ENCODE measurements at regions not wholly inside any gene's neighbourhood (a gene's known extent, or its start where the extent isn't known, plus 50 kb on each side); places are given as distances from the start of the nearest gene placed in this dataset.

- Histone ChIP-seq H3K9me3 (ENCODE audit: insufficient read depth, low read length, severe bottlenecking) (no peaks in the 10 kb centered on the region), H2AFZ (ENCODE audit: low read depth, low read length) (no peak overlapping the region), H3K4me1 (ENCODE audit: insufficient read depth, low read length) (no peaks in the 10 kb centered on the region), H3K27ac (ENCODE audit: low read length) (no peak overlapping the region), H3K36me3 (ENCODE audit: insufficient read depth, low read length) (no peaks in the 10 kb centered on the region), H4K20me1 (ENCODE audit: insufficient read depth, low read length) (no peaks in the 10 kb centered on the region), H3K9ac (ENCODE audit: low read depth, low read length) (no peak overlapping the region), H3K79me2 (ENCODE audit: insufficient read depth, low read length) (no peaks in the 10 kb centered on the region), H3K4me2 (ENCODE audit: insufficient read depth, low read length) (no peak overlapping the region), H3K27me3 (ENCODE audit: insufficient read depth, low read length, poor library complexity) (no peaks in the 10 kb centered on the region), H3K4me3 (ENCODE audit: low read depth in 1 of 2, low read length in 2 of 2) (no peak overlapping the region)
- TF ChIP-seq EZH2 (IDR thresholded peaks at IDR 0.05; ENCODE audit: borderline replicate concordance, low read depth, low read length, severe bottlenecking) (no peak), CTCF (IDR thresholded peaks at IDR 0.05; ENCODE audit: borderline replicate concordance, extremely low read depth, low read length, poor library complexity, severe bottlenecking) (no peak)
- ATAC-seq (ENCODE audit: insufficient read depth, low read depth) = no peak
- DNase-seq = no peak
Observed at GRCh38 chr4:138010639-138011038, 231.5 kb downstream of the SLC7A11 start.

- DNase-seq (no peak), ATAC-seq (ENCODE audit: insufficient read depth, low read depth) (no peak)
- Histone ChIP-seq H3K27ac (ENCODE audit: low read length) (no peak overlapping the region), H3K9ac (ENCODE audit: low read depth, low read length) (no peak overlapping the region), H3K27me3 (ENCODE audit: insufficient read depth, low read length, poor library complexity) (no peaks in the 10 kb centered on the region), H3K4me2 (ENCODE audit: insufficient read depth, low read length) (no peak overlapping the region), H3K9me3 (ENCODE audit: insufficient read depth, low read length, severe bottlenecking) (no peaks in the 10 kb centered on the region), H3K79me2 (ENCODE audit: insufficient read depth, low read length) (no peaks in the 10 kb centered on the region), H3K36me3 (ENCODE audit: insufficient read depth, low read length) (no peaks in the 10 kb centered on the region), H2AFZ (ENCODE audit: low read depth, low read length) (no peak overlapping the region), H4K20me1 (ENCODE audit: insufficient read depth, low read length) (no peaks in the 10 kb centered on the region), H3K4me1 (ENCODE audit: insufficient read depth, low read length) (no peaks in the 10 kb centered on the region), H3K4me3 (ENCODE audit: low read depth in 1 of 2, low read length in 2 of 2) (no peak overlapping the region)
- TF ChIP-seq EZH2 (IDR thresholded peaks at IDR 0.05; ENCODE audit: borderline replicate concordance, low read depth, low read length, severe bottlenecking) = no peak
- TF ChIP-seq CTCF (IDR thresholded peaks at IDR 0.05; ENCODE audit: borderline replicate concordance, extremely low read depth, low read length, poor library complexity, severe bottlenecking) = peak; percentile 15
Observed at GRCh38 chr4:138007572-138007971, 234.6 kb downstream of the SLC7A11 start.

GRCh38 chr4:138005486-138005885 is 236.7 kb downstream of the SLC7A11 start:
- TF ChIP-seq EZH2 (IDR thresholded peaks at IDR 0.05; ENCODE audit: borderline replicate concordance, low read depth, low read length, severe bottlenecking) = no peak
- TF ChIP-seq CTCF (IDR thresholded peaks at IDR 0.05; ENCODE audit: borderline replicate concordance, extremely low read depth, low read length, poor library complexity, severe bottlenecking) = no peak
- H2AFZ ChIP-seq (ENCODE audit: low read depth, low read length) = no peak overlapping the region
- no peak overlapping the region for H3K27ac ChIP-seq (ENCODE audit: low read length)
- no peaks in the 10 kb centered on the region for H3K36me3 ChIP-seq (ENCODE audit: insufficient read depth, low read length)
- no peaks in the 10 kb centered on the region for H3K9me3 ChIP-seq (ENCODE audit: insufficient read depth, low read length, severe bottlenecking)
- ATAC-seq (ENCODE audit: insufficient read depth, low read depth) = no peak
- H3K4me2 ChIP-seq (ENCODE audit: insufficient read depth, low read length) = no peak overlapping the region
- no peaks in the 10 kb centered on the region for H3K4me1 ChIP-seq (ENCODE audit: insufficient read depth, low read length)
- H3K27me3 ChIP-seq (ENCODE audit: insufficient read depth, low read length, poor library complexity) = no peaks in the 10 kb centered on the region
- no peak for DNase-seq
- no peak overlapping the region for H3K9ac ChIP-seq (ENCODE audit: low read depth, low read length)
- no peak overlapping the region for H3K4me3 ChIP-seq (ENCODE audit: low read depth in 1 of 2, low read length in 2 of 2)
- H3K79me2 ChIP-seq (ENCODE audit: insufficient read depth, low read length) = no peaks in the 10 kb centered on the region
- no peaks in the 10 kb centered on the region for H4K20me1 ChIP-seq (ENCODE audit: insufficient read depth, low read length)

GRCh38 chr4:138003248-138003647 is 238.9 kb downstream of the SLC7A11 start:
- Histone ChIP-seq H3K4me2 (ENCODE audit: insufficient read depth, low read length) (no peak overlapping the region), H3K9ac (ENCODE audit: low read depth, low read length) (no peak overlapping the region), H4K20me1 (ENCODE audit: insufficient read depth, low read length) (no peaks in the 10 kb centered on the region), H3K36me3 (ENCODE audit: insufficient read depth, low read length) (no peaks in the 10 kb centered on the region), H3K9me3 (ENCODE audit: insufficient read depth, low read length, severe bottlenecking) (no peaks in the 10 kb centered on the region), H3K27me3 (ENCODE audit: insufficient read depth, low read length, poor library complexity) (no peaks in the 10 kb centered on the region), H3K79me2 (ENCODE audit: insufficient read depth, low read length) (no peaks in the 10 kb centered on the region), H3K4me3 (ENCODE audit: low read depth in 1 of 2, low read length in 2 of 2) (no peak overlapping the region), H3K27ac (ENCODE audit: low read length) (no peak overlapping the region), H3K4me1 (ENCODE audit: insufficient read depth, low read length) (no peaks in the 10 kb centered on the region), H2AFZ (ENCODE audit: low read depth, low read length) (no peak overlapping the region)
- no peak for ATAC-seq (ENCODE audit: insufficient read depth, low read depth)
- no peak for DNase-seq
- TF ChIP-seq CTCF (IDR thresholded peaks at IDR 0.05; ENCODE audit: borderline replicate concordance, extremely low read depth, low read length, poor library complexity, severe bottlenecking) = no peak
- no peak for TF ChIP-seq EZH2 (IDR thresholded peaks at IDR 0.05; ENCODE audit: borderline replicate concordance, low read depth, low read length, severe bottlenecking)
